Stimulated activated CD4-positive, alpha-beta T cell treated with anti-CD3 and anti-CD28 coated beads, Interleukin-4, amount 100 ng/mL, for 24 hours (primary cell): ENCODE measurements at regions not wholly inside any gene's neighbourhood (a gene's known extent, or its start where the extent isn't known, plus 50 kb on each side); places are given as distances from the start of the nearest gene placed in this dataset.

Experiments used
- DNase-seq: peaks from one replicate; pipeline ENCODE4 v3.0.0-alpha.2; 2020

- no peak for DNase-seq
These were observed 555.2 kb downstream of the CMPK2 start for GRCh38 chr2:6310256-6311215.

- no peak for DNase-seq
These were observed 553.3 kb downstream of the CMPK2 start for GRCh38 chr2:6312367-6312766.

- DNase-seq, result no peak
These were observed 551.3 kb downstream of the CMPK2 start for GRCh38 chr2:6314218-6314960.

GRCh38 chr2:6325616-6326015, 540.1 kb downstream of the CMPK2 start:
- no peak for DNase-seq

GRCh38 chr2:6326958-6327357, 538.7 kb downstream of the CMPK2 start:
- no peak for DNase-seq

- DNase-seq, result no peak
These were observed 528.8 kb downstream of the CMPK2 start for GRCh38 chr2:6336752-6337471.

GRCh38 chr2:6337472-6337820, 528.3 kb downstream of the CMPK2 start:
- no peak for DNase-seq

- no peak for DNase-seq
These were observed 524.0 kb downstream of the CMPK2 start for GRCh38 chr2:6341588-6342129.

GRCh38 chr2:6342273-6342920, 523.3 kb downstream of the CMPK2 start:
- no peak for DNase-seq

- no peak for DNase-seq
These were observed 522.6 kb downstream of the CMPK2 start for GRCh38 chr2:6343076-6343475.

- no peak for DNase-seq
These were observed 513.5 kb downstream of the CMPK2 start for GRCh38 chr2:6352247-6352646.

- DNase-seq, result no peak
These were observed 512.7 kb downstream of the CMPK2 start for GRCh38 chr2:6352906-6353515.

GRCh38 chr2:6353669-6354068, 512.0 kb downstream of the CMPK2 start:
- DNase-seq, result no peak

GRCh38 chr2:6354546-6354945, 511.2 kb downstream of the CMPK2 start:
- DNase-seq, result no peak

- DNase-seq, result no peak
These were observed 509.6 kb downstream of the CMPK2 start for GRCh38 chr2:6355886-6356761.

- no peak for DNase-seq
These were observed 507.2 kb downstream of the CMPK2 start for GRCh38 chr2:6358546-6358945.

- DNase-seq, result no peak
These were observed 506.7 kb downstream of the CMPK2 start for GRCh38 chr2:6358985-6359384.

GRCh38 chr2:6359964-6360363, 505.7 kb downstream of the CMPK2 start:
- DNase-seq, result no peak

GRCh38 chr2:6362671-6363450, 502.8 kb downstream of the CMPK2 start:
- DNase-seq, result no peak

GRCh38 chr2:6368281-6368680, 497.4 kb downstream of the CMPK2 start:
- no peak for DNase-seq
